ENCODE measurements at regions not wholly inside any gene's neighbourhood (a gene's known extent, or its start where the extent isn't known, plus 50 kb on each side); places are given as distances from the start of the nearest gene placed in this dataset.

GRCh38 chr7:138388673-138389491, 71.2 kb upstream of the TRIM24 start:
- WGBS (ENCODE audit: missing lambda C conversion rate): 0% methylated on average over 1 of the region's 1 CpG
- ChIA-PET POLR2A (no interaction called here), CTCF (no interaction called here)
- TF ChIP-seq RAD21 (conservative IDR thresholded peaks at IDR 0.05 in 1 of 2, IDR thresholded peaks at IDR 0.05 in 1 of 2): no peak
- peak; percentile 33 to 65; a peak in 2 of 4 replicates for TF ChIP-seq CEBPB (IDR thresholded peaks at IDR 0.05)
- peak; percentile 61; the same call in 1 of the 2 replicates for TF ChIP-seq HES2 (IDR thresholded peaks at IDR 0.05)
- TF ChIP-seq MAX (IDR thresholded peaks at IDR 0.05): no peak
- TF ChIP-seq FOSB (CRISPR knock-in tag; IDR thresholded peaks at IDR 0.05): no peak
- peak; percentile 21 to 46; a peak in 2 of 5 replicates for TF ChIP-seq EP300 (IDR thresholded peaks at IDR 0.05)
- no peak for TF ChIP-seq BCL3 (IDR thresholded peaks at IDR 0.05)
- peak; percentile 54; the same call in 1 of the 2 replicates for TF ChIP-seq JUNB (IDR thresholded peaks at IDR 0.05)
- TF ChIP-seq FOSL2 (IDR thresholded peaks at IDR 0.05): peak; percentile 28; the same call in 1 of the 2 replicates
- TF ChIP-seq FOSL2 (CRISPR knock-in tag; IDR thresholded peaks at IDR 0.05): peak; percentile 56
- TF ChIP-seq GATA3 (IDR thresholded peaks at IDR 0.05; ENCODE audit: borderline replicate concordance): peak; percentile 81
- 0 out of 5 replicates have a peak, but pooled peaks of 1 of the 2 experiments have one; percentile 29 for TF ChIP-seq JUN (IDR thresholded peaks at IDR 0.05)
- DNase-seq (ENCODE audit: low read depth in 1 of 2, low spot score in 1 of 2): peak; percentile 27 to 62
- H3K9me3 ChIP-seq: peaks cover 8% of the 10 kb centered on the region; the same call in 2 of the 3 replicates
- no peak overlapping the region for H3K4me3 ChIP-seq
- no peak for FAIRE-seq
- peak; percentile 75 to 78 for ATAC-seq
- H3K27ac ChIP-seq: peak overlapping the region; percentile 14 to 74; a peak in 3 of 6 replicates
- no peak overlapping the region for H3K4me2 ChIP-seq
- H3K4me1 ChIP-seq: no peaks in the 10 kb centered on the region

GRCh38 chr7:138395763-138396162, 64.3 kb upstream of the TRIM24 start:
- H3K9me3 ChIP-seq: no peaks in the 10 kb centered on the region
- no peaks in the 10 kb centered on the region for H3K4me1 ChIP-seq
- no peak overlapping the region for H3K27ac ChIP-seq
- TF ChIP-seq JUNB (IDR thresholded peaks at IDR 0.05) (no peak), CHD4 (IDR thresholded peaks at IDR 0.05; ENCODE audit: borderline replicate concordance) (no peak), HES2 (IDR thresholded peaks at IDR 0.05) (no peak), RAD21 (conservative IDR thresholded peaks at IDR 0.05 in 1 of 2, IDR thresholded peaks at IDR 0.05 in 1 of 2) (no peak), ZC3H11A (IDR thresholded peaks at IDR 0.05) (no peak), FOSL2 (IDR thresholded peaks at IDR 0.05) (no peak), FOSL2 (CRISPR knock-in tag; IDR thresholded peaks at IDR 0.05) (no peak), NFE2L2 (conservative IDR thresholded peaks at IDR 0.05; ENCODE audit: low read length) (no peak), TFCP2L1 (CRISPR knock-in tag; IDR thresholded peaks at IDR 0.05) (no peak), GATA3 (IDR thresholded peaks at IDR 0.05; ENCODE audit: borderline replicate concordance) (no peak), HOXB13 (CRISPR knock-in tag; IDR thresholded peaks at IDR 0.05; ENCODE audit: low read depth) (no peak), ZNF302 (CRISPR knock-in tag; IDR thresholded peaks at IDR 0.05) (no peak), MYC (IDR thresholded peaks at IDR 0.05; ENCODE audit: borderline replicate concordance, low read length) (no peak), ELK1 (IDR thresholded peaks at IDR 0.05; ENCODE audit: low read depth, low read length) (no peak), ZSCAN20 (CRISPR knock-in tag; IDR thresholded peaks at IDR 0.05) (no peak), ESRRA (IDR thresholded peaks at IDR 0.05; ENCODE audit: borderline replicate concordance, low read length) (no peak), MAX (IDR thresholded peaks at IDR 0.05) (no peak), HDAC2 (IDR thresholded peaks at IDR 0.05) (no peak), CHD2 (IDR thresholded peaks at IDR 0.05; ENCODE audit: low read length, partially characterized antibody) (no peak), CEBPB (IDR thresholded peaks at IDR 0.05) (no peak)
- DNase-seq (ENCODE audit: low read depth in 1 of 2, low spot score in 1 of 2) (no peak), ATAC-seq (no peak), FAIRE-seq (no peak)
- no peak overlapping the region for H3K4me2 ChIP-seq
- WGBS (ENCODE audit: missing lambda C conversion rate): 47% methylated on average over 3 of the region's 3 CpGs
- H3K4me3 ChIP-seq: no peak overlapping the region
- ChIA-PET POLR2A (no interaction called here), CTCF (interaction anchor here (0.9 kb wide), 1 partner anchor 166 kb away, joined by 3 read pairs; no protein-coding TSS in a partner anchor)
